Astrocyte of the cerebellum (primary cell): ENCODE measurements at regions not wholly inside any gene's neighbourhood (a gene's known extent, or its start where the extent isn't known, plus 50 kb on each side); places are given as distances from the start of the nearest gene placed in this dataset.
"Not testable (repeated sequence)": the region's sequence is repeated elsewhere in the genome, so short reads cannot be mapped to it uniquely, and the experiment has no call there.

ENCODE experiments used
- DNase-seq: peaks from one replicate; pipeline ENCODE4 v3.0.0-alpha.2; 2011; ENCODE audit warnings: low read depth
- H3K4me3 ChIP-seq: 2 replicates; pipeline ENCODE4 v1.5.1; 2011; ENCODE audit warnings: mild to moderate bottlenecking, low read depth, low read length, moderate library complexity
- CTCF ChIP-seq: IDR thresholded peaks from 2 replicates; pipeline ENCODE4 v1.5.1; 2012; ENCODE audit warnings: low read length, low read depth, moderate library complexity, mild to moderate bottlenecking; ENCODE audit errors: missing control alignments
- in situ Hi-C: cut with HindIII; loops from 2 replicates; pipeline ENCODE4 v1.10.0; 2017; ENCODE audit warnings: low sequenced_read_pairs

DNA sequence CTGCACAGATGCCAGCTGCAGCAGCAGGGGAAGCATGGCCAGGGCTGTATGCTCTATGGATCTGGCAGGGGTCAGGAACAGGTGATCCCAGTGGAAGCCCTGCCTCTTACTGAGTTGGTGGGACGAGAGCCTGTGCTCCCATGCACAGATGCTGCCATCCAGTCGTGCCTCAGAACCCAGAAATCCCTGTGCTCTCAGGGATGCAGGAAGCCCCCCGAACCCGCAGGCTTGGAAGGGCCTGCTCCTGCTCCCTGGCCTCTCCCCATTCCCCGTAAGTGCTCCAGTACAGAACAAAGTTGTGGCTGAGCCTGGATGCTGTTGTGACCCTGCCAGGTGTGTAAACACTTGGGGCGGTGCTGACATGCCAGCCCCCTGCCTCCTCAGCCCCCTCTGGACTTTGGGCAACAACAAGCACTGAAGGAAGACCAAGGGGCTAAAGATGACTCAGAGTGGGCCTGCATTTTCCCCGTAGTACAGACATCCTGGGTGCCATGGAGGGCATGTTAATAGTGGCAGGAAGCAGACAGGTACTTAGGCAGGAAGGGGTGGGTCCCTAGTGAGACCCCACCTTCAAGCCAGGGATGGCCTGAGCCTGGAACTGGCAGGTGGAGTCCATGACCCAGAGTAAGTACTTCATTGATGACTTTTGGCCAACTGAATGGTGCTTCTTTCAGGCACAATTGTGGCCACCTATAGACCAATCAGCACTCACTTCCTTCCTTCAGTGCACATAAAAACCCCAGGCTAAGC, 1640.7 kb downstream of the C4orf33 start:
- in situ Hi-C loops = no loop called here
- TF ChIP-seq CTCF = no peak
- DNase-seq = no peak
- H3K4me3 ChIP-seq = no peak overlapping the region

GRCh38 chr4:130738233-130738632, 1642.3 kb downstream of the C4orf33 start:
- no peak for TF ChIP-seq CTCF
- in situ Hi-C loops = no loop called here
- H3K4me3 ChIP-seq = no peak overlapping the region
- DNase-seq = peak; percentile 2

DNA sequence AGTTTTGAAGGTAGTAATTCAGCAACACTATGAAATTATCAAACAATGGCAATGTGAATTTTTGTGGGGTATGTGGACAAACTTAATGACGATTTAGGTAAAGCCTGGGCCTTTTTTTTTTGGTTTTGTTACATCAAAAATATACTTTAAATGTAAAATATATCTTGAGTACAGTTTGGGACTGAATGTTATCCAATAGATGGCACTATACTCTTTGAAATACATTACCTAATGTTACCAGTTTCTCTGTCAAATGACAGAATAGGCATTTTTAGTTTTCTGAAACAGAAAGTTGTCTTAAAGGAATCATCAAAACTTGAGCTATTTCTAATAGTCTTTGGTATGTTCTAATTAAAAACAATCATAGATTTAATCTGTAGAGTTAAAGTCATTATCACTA, 1651.9 kb downstream of the C4orf33 start:
- no peak for TF ChIP-seq CTCF
- in situ Hi-C loops = no loop called here
- no peak overlapping the region for H3K4me3 ChIP-seq
- DNase-seq = peak; percentile 4

DNA sequence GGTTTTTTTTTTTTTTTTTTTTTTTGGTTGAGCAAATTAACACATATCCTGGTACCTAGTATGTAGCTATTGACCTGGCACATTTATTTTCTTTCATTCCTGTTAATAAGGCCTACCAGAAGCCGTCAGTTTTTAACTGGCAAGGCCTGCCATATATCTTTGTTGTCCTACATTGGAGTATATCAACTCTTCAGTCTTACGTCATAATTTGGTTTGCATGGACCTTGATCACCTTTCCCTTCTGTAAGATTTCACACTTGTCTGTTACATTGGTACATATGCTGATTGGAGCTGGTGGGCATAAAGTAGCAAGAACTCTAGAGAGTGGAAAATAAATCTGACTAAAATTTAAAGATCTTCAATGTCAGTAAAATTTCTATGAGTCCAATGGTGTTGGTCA, 1658.0 kb downstream of the C4orf33 start:
- no peak overlapping the region for H3K4me3 ChIP-seq
- in situ Hi-C loops = no loop called here
- TF ChIP-seq CTCF = no peak
- DNase-seq = no peak

DNA sequence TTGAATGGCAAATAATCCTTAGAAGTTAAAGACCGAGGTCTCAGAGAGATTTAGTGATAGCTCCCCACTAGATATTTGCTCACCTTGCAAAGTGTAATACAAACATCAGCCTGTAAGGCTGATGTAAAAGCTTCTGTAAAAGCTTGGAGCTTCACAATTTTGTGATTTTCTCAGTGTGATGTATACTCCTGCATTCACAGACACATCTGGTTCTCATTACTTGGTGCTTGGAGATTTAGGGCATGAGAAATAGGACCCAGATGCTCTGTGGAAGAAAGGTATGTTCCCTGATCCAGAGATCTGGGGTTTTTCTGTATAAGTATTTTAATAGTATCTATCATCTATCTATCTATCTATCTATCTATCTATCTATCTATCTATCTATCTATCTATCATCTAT, 1664.3 kb downstream of the C4orf33 start:
- in situ Hi-C loops = no loop called here
- no peak for TF ChIP-seq CTCF
- peak; percentile 23 for DNase-seq
- no peak overlapping the region for H3K4me3 ChIP-seq

- in situ Hi-C loops, DNase-seq, H3K4me3 ChIP-seq: not testable (repeated sequence)
These were observed 1671.4 kb downstream of the C4orf33 start for GRCh38 chr4:130767384-130767783.

GRCh38 chr4:130772966-130773365, 1677.0 kb downstream of the C4orf33 start:
- DNase-seq, H3K4me3 ChIP-seq, in situ Hi-C loops: not testable (repeated sequence)

DNA sequence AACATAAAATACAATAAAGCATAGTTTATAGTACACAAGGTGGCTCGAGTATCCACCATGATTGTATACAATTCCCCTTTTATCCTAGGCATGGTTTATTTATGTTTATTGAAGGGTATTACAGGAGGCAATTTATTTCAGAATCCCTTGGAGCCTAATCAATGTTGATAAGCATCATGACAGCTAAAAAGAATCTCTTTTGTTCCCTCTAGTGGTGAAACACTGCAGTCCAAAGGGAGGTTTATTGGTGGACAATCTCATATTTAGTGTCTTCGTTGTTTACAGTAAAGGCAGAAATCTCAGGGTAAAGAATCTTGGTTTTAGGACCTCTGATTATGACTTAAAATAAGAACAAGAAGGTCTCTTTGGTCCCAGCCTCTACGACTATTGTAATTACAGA, 1712.5 kb downstream of the C4orf33 start:
- H3K4me3 ChIP-seq = no peak overlapping the region
- in situ Hi-C loops = no loop called here
- DNase-seq = no peak
- TF ChIP-seq CTCF = peak; percentile 64
